ENCODE measurements at regions not wholly inside any gene's neighbourhood (a gene's known extent, or its start where the extent isn't known, plus 50 kb on each side); places are given as distances from the start of the nearest gene placed in this dataset.
"Not testable (repeated sequence)": the region's sequence is repeated elsewhere in the genome, so short reads cannot be mapped to it uniquely, and the experiment has no call there.

GRCh38 chr3:187533797-187534196 is 136.4 kb downstream of the SST start:
- no peak for DNase-seq

GRCh38 chr3:187531831-187532230 is 138.4 kb downstream of the SST start:
- no peak for DNase-seq

DNA sequence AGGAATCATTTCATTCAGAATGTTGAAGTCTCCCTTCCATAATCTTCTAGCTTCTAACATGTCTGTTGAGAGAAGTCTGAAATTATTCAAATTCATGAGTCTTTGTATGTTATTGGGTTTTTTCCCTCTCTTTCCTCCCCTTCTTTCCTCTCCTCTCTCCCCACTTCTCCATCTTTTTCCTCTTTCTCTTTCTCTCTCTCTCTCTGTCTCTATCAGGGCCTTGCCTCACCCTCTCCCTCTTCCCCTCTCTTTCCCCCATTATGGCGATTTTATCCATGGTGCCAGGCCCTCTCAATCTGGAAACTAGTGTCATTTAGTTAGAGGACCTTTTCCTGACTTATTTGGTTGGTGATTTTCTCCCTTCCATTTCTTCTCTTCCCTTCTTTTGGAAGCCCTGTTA is 147.3 kb downstream of the SST start:
- no peak for DNase-seq

DNA sequence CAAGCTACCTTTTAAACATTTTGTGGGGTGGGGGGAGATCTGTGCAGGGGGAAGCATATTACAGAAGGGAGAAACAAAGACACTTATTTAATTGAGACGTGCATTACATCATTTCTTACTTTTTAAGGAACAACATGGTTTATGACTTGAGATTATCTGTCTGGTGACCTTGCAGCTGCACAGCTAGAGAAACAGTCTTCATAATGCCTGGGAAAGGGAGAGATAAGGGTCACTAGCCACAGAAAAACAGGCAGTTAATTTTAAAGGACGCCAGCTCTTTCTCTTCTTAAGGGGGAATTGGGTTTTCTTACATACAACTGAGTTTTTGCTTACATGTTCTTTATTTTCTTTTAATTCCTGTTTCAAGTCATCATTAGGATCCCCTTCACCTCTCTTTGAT is 147.9 kb downstream of the SST start:
- no peak for DNase-seq

DNA sequence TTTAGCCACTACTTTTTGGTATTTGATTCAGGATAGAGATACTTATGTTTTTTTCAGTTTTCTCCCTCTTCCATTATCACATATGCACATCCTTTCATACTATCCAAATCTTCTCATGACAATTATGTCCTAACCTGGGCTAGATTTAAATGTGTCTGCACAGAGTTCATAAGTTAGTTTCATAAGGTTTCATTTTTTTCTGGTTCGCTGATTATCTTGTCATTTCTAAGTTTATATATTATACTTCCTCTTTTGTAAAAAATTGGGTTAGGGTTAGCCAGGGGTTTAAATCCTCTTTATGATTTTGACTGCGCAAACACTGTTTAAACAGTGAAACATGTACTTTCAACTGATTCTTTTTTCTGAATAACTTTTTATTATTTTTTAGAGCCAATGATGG is 148.6 kb downstream of the SST start:
- DNase-seq: no peak

- no peak for DNase-seq
Observed at GRCh38 chr3:187520027-187520945, 149.9 kb downstream of the SST start.

- DNase-seq: no peak
Observed at GRCh38 chr3:187519428-187519890, 150.7 kb downstream of the SST start.

- DNase-seq: no peak
Observed at GRCh38 chr3:187518616-187519015, 150.4 kb downstream of the RTP4 start.

- no peak for DNase-seq
Observed at GRCh38 chr3:187518207-187518606, 150.0 kb downstream of the RTP4 start.

DNA sequence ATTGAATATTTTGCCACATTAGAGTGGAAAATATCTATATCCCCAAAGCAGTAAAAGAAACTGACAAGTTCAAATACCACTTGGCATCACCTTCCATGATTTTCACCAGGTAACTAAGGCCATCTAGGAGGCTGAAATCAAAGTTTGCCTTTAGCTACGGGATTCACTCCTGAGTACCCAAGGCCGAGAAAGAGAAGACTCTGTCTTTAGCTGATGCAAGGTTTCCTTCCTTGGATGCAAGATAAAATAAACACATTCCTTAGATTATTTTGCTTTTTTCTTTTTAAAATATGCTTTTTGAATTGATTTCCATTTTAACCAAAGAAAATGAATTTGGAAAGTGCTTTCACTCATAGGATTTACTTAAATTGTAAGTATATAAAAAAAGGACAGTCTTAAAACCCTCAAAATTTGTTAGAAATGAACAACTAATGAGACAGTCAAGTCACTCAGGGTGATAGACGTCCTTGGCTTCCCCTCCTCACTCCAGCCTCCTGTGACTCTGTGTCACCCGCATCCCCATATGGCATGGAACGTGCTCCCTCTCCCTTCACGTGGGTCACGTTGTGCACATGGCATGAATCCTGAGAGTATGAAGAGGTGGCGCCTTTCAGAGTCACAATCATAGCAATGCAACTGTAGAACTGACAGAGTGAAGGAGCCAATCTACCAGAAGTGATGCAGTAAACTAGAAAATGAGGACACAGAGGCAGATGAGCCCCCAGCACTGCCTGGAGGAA is 148.4 kb downstream of the RTP4 start:
- no peak for DNase-seq

- DNase-seq: no peak
Observed at GRCh38 chr3:187507905-187508304, 139.7 kb downstream of the RTP4 start.

DNA sequence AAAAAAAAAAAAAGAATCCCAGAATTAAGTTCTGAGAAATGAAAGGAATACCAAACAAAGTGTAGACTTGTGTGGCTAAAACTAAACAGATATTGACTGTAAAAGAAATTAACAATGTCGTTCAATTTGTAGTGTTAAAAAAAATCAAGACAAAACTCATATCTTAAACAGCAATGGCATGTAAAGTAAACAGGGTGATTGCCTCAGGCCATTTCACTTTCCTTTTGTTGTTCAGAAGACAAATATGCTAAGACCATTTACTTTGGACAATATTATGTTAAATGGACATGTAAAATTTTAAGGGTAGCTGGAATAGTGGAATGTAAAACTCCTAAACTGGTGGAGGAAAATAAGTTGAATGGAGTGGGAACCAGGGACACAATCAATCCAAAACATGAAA is 139.1 kb downstream of the RTP4 start:
- no peak for DNase-seq

- no peak for DNase-seq
Observed at GRCh38 chr3:187504435-187504834, 136.2 kb downstream of the RTP4 start.

GRCh38 chr3:187498211-187498724 is 130.1 kb downstream of the RTP4 start:
- no peak for DNase-seq

DNA sequence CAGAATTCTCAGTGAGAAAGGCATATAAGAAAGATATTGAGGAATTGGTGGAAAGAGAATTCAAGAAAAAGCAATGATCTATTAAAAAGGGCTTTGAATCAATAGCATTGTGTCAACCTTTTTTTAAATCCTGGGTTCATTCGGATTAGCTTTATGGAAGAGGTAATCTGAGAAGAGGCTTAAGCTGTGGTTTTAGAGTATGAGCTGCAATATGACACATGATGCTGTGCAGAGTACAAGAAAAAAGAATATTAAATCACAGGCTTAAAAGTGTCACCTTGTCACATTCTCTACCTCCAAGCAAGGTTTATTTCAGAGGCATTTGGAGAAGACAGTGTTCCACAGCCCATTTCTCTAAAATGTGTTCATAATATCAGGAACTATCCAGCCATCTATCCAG is 128.9 kb downstream of the RTP4 start:
- no peak for DNase-seq

DNA sequence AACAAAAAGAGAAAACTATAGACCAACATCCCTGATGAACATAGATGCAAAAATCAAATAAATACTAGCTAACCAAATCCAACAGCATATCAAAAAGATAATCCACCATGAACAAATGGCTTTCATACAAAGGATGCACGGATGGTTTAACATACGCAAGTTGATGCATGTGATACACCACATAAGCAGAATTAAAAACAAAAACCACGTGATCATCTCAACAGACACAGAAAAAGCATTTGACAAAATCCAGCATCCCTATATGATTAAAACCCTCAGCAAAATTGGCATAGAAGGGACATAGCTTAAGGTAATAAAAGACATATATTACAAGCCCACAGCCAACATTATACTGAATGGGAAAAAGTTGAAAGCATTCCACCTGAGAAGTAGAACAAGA is 125.9 kb downstream of the RTP4 start:
- DNase-seq: not testable (repeated sequence)

DNA sequence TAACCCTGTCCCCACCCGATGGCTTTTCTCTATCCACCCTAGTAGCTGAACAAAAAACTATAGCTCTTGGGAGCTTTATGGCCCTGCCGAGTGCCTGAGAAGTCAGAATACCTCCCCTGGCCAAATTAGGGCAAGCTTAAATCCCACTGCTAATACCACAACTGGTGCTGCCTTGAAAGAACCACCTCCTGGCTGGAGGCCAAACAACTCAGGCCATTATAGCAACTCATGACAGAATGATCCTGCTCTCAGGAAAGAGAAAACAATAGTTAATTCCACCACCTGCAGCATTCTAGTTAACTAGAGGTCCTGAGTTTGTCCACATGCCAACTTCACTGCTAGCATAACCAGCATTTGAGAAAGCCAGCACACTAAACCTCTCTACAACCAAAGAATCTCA is 123.2 kb downstream of the RTP4 start:
- no peak for DNase-seq

DNA sequence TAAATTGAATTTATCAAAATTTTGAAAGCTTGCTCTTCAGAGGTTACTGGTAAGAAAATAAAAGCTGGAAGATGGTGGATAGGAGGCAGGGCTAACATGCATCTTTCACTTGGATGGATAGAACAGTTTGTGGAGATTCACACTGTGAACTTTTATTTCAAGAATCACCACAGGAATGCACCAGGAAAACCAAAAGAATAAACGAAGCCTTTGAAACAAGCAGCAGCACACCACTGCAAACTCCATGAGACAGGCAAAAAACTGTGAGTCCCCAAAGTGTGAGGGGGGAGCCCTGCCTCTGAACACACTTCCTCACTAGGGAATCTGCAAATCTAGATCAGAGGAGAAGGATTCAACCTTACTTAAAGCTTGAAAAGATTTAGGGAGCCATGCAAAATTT is 122.2 kb downstream of the RTP4 start:
- no peak for DNase-seq

GRCh38 chr3:187484547-187485295 is 116.5 kb downstream of the RTP4 start:
- DNase-seq: no peak

DNA sequence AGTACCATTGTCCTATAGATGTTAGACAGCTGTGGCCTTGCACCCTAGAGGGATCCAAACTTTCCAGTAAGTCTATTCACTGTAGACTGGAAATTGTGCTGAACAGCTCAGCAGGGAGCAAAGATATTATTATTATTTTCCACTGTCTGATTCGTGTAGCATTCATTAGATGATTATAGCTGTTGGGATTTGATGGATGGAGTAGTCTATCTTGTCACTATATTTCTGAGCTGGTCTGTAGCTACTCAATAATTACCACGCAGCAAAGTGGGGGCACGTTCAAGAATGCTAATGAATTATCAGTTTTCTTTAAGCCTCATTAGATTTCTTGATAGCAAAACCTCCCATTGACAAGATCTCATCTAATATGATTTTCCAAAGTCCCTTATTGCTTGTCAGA is 113.2 kb downstream of the RTP4 start:
- no peak for DNase-seq

DNA sequence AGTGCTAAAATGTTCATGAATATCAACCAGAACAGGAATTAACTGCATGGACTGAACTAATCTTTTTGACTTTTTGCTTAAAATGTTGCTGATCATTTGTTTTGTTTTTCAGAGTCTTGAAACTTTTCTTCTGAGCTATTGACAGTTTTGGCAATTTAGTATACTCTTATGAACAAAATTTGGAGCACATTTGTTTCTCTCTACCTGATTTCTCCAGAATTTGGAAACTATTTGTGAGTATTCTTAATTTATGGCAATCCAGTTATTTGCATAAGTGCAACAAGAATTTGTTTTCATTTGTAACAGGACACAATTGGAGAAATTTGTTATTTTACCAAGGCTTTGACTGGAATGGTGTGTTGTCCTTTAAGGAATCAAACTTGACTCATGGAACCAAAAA is 107.4 kb downstream of the RTP4 start:
- not testable (repeated sequence) for DNase-seq

GRCh38 chr3:187473778-187474406 is 105.7 kb downstream of the RTP4 start:
- no peak for DNase-seq

GRCh38 chr3:187466306-187466705 is 98.1 kb downstream of the RTP4 start:
- not testable (repeated sequence) for DNase-seq

All from stimulated activated CD4-positive, alpha-beta T cell treated with anti-CD3 and anti-CD28 coated beads, Interleukin-2, amount 100 ng/mL, for 24 hours (primary cell).